ENCODE measurements at regions not wholly inside any gene's neighbourhood (a gene's known extent, or its start where the extent isn't known, plus 50 kb on each side); places are given as distances from the start of the nearest gene placed in this dataset.

- TF ChIP-seq POLR2A (IDR thresholded peaks at IDR 0.05; ENCODE audit: low read length): no peak
- no peak for TF ChIP-seq GATA1 (IDR thresholded peaks at IDR 0.05; ENCODE audit: low read depth, low read length)
Observed at GRCh38 chr11:119560291-119560690, 137.3 kb upstream of the THY1 start.

Measured in erythroblast (primary cell).